Hepatocyte (in vitro differentiated cells): ENCODE measurements at regions not wholly inside any gene's neighbourhood (a gene's known extent, or its start where the extent isn't known, plus 50 kb on each side); places are given as distances from the start of the nearest gene placed in this dataset.

Source experiments
- EZH2 ChIP-seq: fragments of 200-600 bp; sonication (generic); IDR thresholded peaks from 2 replicates; pipeline ENCODE4 v1.6.1; 2016; ENCODE audit warnings: antibody characterized with exemption, mild to moderate bottlenecking, borderline replicate concordance
- EZH2phosphoT487 ChIP-seq: fragments of 200-600 bp; sonication (generic); IDR thresholded peaks from one replicate; pipeline ENCODE4 v1.6.1; 2018; ENCODE audit warnings: antibody characterized with exemption, mild to moderate bottlenecking, low read depth, moderate library complexity; ENCODE audit not compliant: unreplicated experiment, severe bottlenecking
- TF ChIP-seq, protein P1 (sequence below): fragments of 200-600 bp; sonication (generic); IDR thresholded peaks from 2 replicates; pipeline ENCODE4 v1.5.1; 2016; ENCODE audit warnings: antibody characterized with exemption, mild to moderate bottlenecking; ENCODE audit not compliant: poor library complexity

DNA sequence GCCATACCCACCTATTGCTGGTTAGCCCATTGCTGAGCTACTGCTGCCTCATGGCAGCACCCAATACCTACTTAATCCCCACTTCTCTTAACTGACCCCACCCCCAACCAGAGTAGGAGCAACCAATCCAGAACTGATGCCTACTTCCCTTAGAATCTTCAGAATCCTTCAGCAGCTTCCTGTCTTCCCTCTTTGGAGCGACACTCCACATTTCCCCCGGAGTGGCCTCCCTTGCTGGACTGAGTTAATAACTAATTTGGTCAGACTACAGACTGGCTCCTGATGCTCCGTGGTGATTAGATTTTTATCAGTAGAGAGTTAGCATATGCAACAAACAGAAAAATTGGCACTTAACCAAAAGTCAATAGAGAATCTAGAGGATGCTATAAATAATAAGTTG lies 51.2 kb upstream of the UBR2 start:
- TF ChIP-seq, protein P1, sequence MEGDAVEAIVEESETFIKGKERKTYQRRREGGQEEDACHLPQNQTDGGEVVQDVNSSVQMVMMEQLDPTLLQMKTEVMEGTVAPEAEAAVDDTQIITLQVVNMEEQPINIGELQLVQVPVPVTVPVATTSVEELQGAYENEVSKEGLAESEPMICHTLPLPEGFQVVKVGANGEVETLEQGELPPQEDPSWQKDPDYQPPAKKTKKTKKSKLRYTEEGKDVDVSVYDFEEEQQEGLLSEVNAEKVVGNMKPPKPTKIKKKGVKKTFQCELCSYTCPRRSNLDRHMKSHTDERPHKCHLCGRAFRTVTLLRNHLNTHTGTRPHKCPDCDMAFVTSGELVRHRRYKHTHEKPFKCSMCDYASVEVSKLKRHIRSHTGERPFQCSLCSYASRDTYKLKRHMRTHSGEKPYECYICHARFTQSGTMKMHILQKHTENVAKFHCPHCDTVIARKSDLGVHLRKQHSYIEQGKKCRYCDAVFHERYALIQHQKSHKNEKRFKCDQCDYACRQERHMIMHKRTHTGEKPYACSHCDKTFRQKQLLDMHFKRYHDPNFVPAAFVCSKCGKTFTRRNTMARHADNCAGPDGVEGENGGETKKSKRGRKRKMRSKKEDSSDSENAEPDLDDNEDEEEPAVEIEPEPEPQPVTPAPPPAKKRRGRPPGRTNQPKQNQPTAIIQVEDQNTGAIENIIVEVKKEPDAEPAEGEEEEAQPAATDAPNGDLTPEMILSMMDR, result no peak
- TF ChIP-seq EZH2phosphoT487 (no peak), EZH2 (no peak)
